HL-60 (cell line): ENCODE measurements at regions not wholly inside any gene's neighbourhood (a gene's known extent, or its start where the extent isn't known, plus 50 kb on each side); places are given as distances from the start of the nearest gene placed in this dataset.

Experiments used
- GABPA ChIP-seq: IDR thresholded peaks from 2 replicates; pipeline ENCODE4 v1.6.1; 2012; ENCODE audit warnings: low read depth
- POLR2AphosphoS5 ChIP-seq: IDR thresholded peaks from 2 replicates; pipeline ENCODE4 v1.6.1; 2012; ENCODE audit warnings: low read depth
- TF ChIP-seq, protein P1 (sequence below): IDR thresholded peaks from one replicate; pipeline ENCODE4 v1.5.1; 2011; ENCODE audit warnings: low read length, control low read depth, inconsistent platforms; ENCODE audit not compliant: insufficient read depth

DNA sequence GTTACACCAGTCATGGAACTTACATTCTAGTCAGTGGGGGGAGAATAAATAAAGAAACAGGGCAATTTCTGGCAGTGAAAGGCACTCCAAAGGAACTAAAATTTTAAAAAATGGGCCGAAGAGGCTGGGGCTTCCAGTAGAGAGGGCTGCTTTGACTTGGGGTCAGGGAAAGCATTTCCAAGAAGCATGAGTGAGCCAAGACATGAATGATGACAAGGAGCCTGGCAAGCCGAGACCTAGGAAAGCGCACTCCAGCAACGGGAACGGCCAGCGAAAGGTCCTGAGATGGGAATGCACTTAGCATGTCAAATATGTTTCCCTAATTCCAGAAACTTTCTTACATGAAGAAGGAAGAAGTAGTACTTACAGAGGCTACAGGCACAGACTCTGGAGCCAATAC lies 95.4 kb upstream of the NGF start:
- TF ChIP-seq, protein P1, sequence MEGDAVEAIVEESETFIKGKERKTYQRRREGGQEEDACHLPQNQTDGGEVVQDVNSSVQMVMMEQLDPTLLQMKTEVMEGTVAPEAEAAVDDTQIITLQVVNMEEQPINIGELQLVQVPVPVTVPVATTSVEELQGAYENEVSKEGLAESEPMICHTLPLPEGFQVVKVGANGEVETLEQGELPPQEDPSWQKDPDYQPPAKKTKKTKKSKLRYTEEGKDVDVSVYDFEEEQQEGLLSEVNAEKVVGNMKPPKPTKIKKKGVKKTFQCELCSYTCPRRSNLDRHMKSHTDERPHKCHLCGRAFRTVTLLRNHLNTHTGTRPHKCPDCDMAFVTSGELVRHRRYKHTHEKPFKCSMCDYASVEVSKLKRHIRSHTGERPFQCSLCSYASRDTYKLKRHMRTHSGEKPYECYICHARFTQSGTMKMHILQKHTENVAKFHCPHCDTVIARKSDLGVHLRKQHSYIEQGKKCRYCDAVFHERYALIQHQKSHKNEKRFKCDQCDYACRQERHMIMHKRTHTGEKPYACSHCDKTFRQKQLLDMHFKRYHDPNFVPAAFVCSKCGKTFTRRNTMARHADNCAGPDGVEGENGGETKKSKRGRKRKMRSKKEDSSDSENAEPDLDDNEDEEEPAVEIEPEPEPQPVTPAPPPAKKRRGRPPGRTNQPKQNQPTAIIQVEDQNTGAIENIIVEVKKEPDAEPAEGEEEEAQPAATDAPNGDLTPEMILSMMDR = no peak
- TF ChIP-seq POLR2AphosphoS5 (no peak), GABPA (no peak)
